Astrocyte of the spinal cord (primary cell): ENCODE measurements at regions not wholly inside any gene's neighbourhood (a gene's known extent, or its start where the extent isn't known, plus 50 kb on each side); places are given as distances from the start of the nearest gene placed in this dataset.
"Not testable (repeated sequence)": the region's sequence is repeated elsewhere in the genome, so short reads cannot be mapped to it uniquely, and the experiment has no call there.

Experiments
- DNase-seq: peaks from one replicate; pipeline ENCODE4 v3.0.0; 2011; ENCODE audit warnings: low read depth, low spot score
- H3K4me3 ChIP-seq: 2 replicates; pipeline ENCODE4 v1.5.1; 2011; ENCODE audit warnings: low read depth, mild to moderate bottlenecking, low read length, moderate library complexity
- CTCF ChIP-seq: IDR thresholded peaks from 2 replicates; pipeline ENCODE4 v1.5.1; 2012; ENCODE audit warnings: low read depth, mild to moderate bottlenecking, low read length, inconsistent platforms
- in situ Hi-C: cut with HindIII; loops from 2 replicates; pipeline ENCODE4 v1.10.0; 2017; ENCODE audit warnings: low sequenced_read_pairs

GRCh38 chr1:60947367-60947766 lies 135.0 kb upstream of the NFIA start:
- no peak for DNase-seq
- H3K4me3 ChIP-seq = no peak overlapping the region
- no peak for TF ChIP-seq CTCF
- in situ Hi-C loops = no loop called here

- DNase-seq = no peak
- in situ Hi-C loops = no loop called here
- H3K4me3 ChIP-seq = no peak overlapping the region
- no peak for TF ChIP-seq CTCF
Observed at GRCh38 chr1:60942896-60943638, 139.3 kb upstream of the NFIA start.

- in situ Hi-C loops = no loop called here
- DNase-seq = no peak
- no peak overlapping the region for H3K4me3 ChIP-seq
- TF ChIP-seq CTCF = no peak
Observed at GRCh38 chr1:60942291-60942690, 140.1 kb upstream of the NFIA start.

GRCh38 chr1:60940685-60941084 lies 141.7 kb upstream of the NFIA start:
- in situ Hi-C loops, H3K4me3 ChIP-seq, DNase-seq: not testable (repeated sequence)

GRCh38 chr1:60937720-60938119 lies 144.6 kb upstream of the NFIA start:
- no peak overlapping the region for H3K4me3 ChIP-seq
- no peak for TF ChIP-seq CTCF
- in situ Hi-C loops = no loop called here
- DNase-seq = no peak

GRCh38 chr1:60936591-60937342 lies 145.6 kb upstream of the NFIA start:
- in situ Hi-C loops = no loop called here
- DNase-seq = no peak
- no peak for TF ChIP-seq CTCF
- no peak overlapping the region for H3K4me3 ChIP-seq

GRCh38 chr1:60936163-60936562 lies 146.2 kb upstream of the NFIA start:
- in situ Hi-C loops = no loop called here
- no peak for TF ChIP-seq CTCF
- H3K4me3 ChIP-seq = no peak overlapping the region
- peak; percentile 12 for DNase-seq
